ENCODE measurements at regions not wholly inside any gene's neighbourhood (a gene's known extent, or its start where the extent isn't known, plus 50 kb on each side); places are given as distances from the start of the nearest gene placed in this dataset.

DNA sequence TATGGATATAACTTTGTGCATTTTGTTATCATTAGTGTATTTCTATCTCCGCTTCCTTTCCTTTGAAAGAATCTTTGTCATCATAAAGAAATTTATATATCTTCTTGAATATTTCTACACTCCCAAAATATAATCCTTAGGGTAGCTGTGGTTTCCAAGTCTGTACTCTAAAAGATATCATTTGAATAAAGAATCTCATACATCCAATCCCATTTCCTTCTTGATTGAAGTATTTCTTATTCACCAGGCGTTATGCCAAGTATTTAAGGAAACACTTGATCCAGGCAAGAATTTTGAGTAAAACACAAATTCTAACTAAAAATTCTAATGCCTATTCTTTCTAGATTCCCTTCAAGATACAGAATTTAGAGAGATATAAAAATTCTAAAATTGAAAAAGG lies 821.8 kb downstream of the GALC start:
- no peak for DNase-seq (ENCODE audit: low read depth, low spot score)
- ChIA-PET POLR2A (no interaction called here), CTCF (no interaction called here)
- TF ChIP-seq, protein P1, sequence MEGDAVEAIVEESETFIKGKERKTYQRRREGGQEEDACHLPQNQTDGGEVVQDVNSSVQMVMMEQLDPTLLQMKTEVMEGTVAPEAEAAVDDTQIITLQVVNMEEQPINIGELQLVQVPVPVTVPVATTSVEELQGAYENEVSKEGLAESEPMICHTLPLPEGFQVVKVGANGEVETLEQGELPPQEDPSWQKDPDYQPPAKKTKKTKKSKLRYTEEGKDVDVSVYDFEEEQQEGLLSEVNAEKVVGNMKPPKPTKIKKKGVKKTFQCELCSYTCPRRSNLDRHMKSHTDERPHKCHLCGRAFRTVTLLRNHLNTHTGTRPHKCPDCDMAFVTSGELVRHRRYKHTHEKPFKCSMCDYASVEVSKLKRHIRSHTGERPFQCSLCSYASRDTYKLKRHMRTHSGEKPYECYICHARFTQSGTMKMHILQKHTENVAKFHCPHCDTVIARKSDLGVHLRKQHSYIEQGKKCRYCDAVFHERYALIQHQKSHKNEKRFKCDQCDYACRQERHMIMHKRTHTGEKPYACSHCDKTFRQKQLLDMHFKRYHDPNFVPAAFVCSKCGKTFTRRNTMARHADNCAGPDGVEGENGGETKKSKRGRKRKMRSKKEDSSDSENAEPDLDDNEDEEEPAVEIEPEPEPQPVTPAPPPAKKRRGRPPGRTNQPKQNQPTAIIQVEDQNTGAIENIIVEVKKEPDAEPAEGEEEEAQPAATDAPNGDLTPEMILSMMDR (IDR thresholded peaks at IDR 0.05; ENCODE audit: insufficient read depth, low read length, missing control alignments) = no peak
- H3K4me3 ChIP-seq (ENCODE audit: low read depth, low read length) = no peak overlapping the region

DNA sequence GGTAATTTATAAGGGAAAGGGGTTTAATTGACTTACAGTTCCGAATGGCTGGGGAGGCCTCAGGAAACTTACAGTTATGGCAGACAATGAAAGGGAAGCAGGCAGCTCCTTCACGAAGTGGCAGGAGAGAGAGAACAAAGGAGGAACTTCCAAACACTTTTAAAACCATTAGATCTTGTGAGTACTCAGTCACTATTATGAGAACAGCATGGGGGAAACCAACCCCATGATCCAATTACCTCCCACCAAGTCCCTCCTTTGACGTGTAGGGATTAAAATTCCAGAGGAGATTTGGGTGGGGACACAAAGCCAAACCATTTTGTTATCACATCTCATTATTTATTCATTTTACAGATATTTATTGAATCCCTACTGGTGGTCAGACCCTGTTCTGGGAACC lies 822.8 kb downstream of the GALC start:
- ChIA-PET CTCF (no interaction called here), POLR2A (no interaction called here)
- DNase-seq (ENCODE audit: low read depth, low spot score) = no peak
- TF ChIP-seq, protein P1 (IDR thresholded peaks at IDR 0.05; ENCODE audit: insufficient read depth, low read length, missing control alignments) = no peak
- no peak overlapping the region for H3K4me3 ChIP-seq (ENCODE audit: low read depth, low read length)

DNA sequence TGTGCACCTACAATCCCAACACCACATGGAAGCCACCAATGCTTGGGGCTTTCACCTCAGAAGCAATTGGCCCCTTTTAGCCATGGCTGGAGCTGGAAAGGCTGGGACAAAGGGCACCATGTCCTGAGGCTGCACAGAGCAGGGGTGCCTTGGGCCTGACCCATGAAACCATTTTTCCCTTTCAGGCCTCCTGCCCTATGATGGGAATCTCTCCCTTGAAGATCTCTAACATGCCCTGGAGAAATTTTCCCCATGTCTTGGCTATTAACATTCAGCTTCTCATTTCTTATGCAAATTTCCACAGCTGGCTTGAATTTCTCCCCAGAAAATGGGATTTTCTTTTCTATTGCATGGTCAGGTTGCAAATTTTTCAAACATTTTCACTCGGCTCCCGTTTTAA lies 823.6 kb downstream of the GALC start:
- DNase-seq (ENCODE audit: low read depth, low spot score) = no peak

DNA sequence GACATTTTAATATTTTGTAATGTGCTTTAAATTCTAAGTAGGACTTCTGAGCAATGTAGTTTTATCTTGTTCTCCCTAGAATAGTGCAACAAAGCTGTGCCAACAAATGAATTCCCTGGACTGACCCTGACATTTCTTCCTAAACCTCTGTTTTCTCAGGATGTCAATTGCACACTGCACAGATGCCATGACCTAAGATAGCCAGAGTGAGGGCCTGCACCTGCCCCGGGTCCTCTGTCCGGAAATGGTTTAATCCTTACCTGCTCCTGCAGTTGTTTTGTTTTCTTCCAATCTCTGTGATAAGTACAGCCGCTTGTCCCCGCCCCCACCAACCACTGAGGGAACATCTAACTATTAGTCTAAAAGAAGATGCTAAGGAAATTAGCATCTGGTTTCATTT lies 831.5 kb downstream of the GALC start:
- POLR2A ChIA-PET = no interaction called here
- no peak overlapping the region for H3K4me3 ChIP-seq (ENCODE audit: low read depth, low read length)
- CTCF ChIA-PET = no interaction called here

More for the DNA sequence above, 823.6 kb downstream of the GALC start:
- ChIA-PET CTCF (no interaction called here), POLR2A (no interaction called here)
- H3K4me3 ChIP-seq (ENCODE audit: low read depth, low read length) = no peak overlapping the region
- TF ChIP-seq, protein P1 (IDR thresholded peaks at IDR 0.05; ENCODE audit: insufficient read depth, low read length, missing control alignments) = no peak

DNA sequence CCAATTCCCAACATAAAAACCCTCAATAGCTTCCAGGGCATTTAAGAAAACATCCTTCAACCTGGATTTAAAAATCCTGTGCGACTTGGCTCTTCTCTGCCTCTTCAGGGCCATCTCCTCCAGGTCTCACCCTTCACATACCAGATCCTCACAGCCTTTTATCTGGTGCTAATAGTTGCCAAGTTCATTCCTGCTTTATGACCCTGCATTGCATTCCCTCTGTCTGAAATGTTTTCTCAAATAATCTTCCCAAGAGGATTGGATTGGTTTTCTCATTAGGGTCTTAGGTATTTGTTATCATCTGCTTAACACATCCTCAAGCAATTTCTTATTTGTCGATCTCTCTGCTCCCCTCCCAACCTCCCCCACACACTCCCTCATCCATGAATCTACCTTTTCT lies 832.0 kb downstream of the GALC start:
- TF ChIP-seq, protein P1 (IDR thresholded peaks at IDR 0.05; ENCODE audit: insufficient read depth, low read length, missing control alignments) = no peak
- H3K4me3 ChIP-seq (ENCODE audit: low read depth, low read length) = no peak overlapping the region
- ChIA-PET CTCF (no interaction called here), POLR2A (no interaction called here)
- DNase-seq (ENCODE audit: low read depth, low spot score) = no peak

More for the DNA sequence above, 831.5 kb downstream of the GALC start:
- DNase-seq (ENCODE audit: low read depth, low spot score) = no peak
- TF ChIP-seq, protein P1 (IDR thresholded peaks at IDR 0.05; ENCODE audit: insufficient read depth, low read length, missing control alignments) = no peak

DNA sequence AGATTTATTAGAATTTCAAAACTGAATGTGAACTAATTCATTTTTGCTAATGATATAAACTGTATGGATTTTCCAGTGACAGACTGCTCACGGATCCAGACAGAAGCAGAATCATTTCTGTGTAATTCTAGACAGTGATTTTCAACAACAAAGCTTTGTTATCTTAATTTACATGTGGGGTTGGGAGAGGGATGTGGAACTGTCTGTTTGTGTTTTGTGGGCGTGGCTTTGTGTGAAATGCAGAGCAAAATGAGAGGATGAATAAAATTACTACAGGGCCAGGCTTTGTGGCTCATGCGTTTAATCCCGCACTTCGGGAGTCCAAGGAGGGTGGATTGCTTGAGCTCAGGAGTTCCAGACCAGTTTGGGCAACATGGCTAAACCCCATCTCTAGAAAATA lies 834.7 kb downstream of the GALC start:
- ChIA-PET POLR2A (no interaction called here), CTCF (no interaction called here)
- no peak overlapping the region for H3K4me3 ChIP-seq (ENCODE audit: low read depth, low read length)
- TF ChIP-seq, protein P1 (IDR thresholded peaks at IDR 0.05; ENCODE audit: insufficient read depth, low read length, missing control alignments) = no peak
- no peak for DNase-seq (ENCODE audit: low read depth, low spot score)

Data from AG04449 (cell line).